NB4 (cell line): ENCODE measurements at regions not wholly inside any gene's neighbourhood (a gene's known extent, or its start where the extent isn't known, plus 50 kb on each side); places are given as distances from the start of the nearest gene placed in this dataset.

Experiments
- DNase-seq: peaks from one replicate; pipeline ENCODE4 v3.0.0; 2010; ENCODE audit warnings: low read depth
- H3K4me3 ChIP-seq: one replicate; pipeline ENCODE4 v1.5.1; 2011; ENCODE audit warnings: mild to moderate bottlenecking, low read depth, low read length, moderate library complexity
- CTCF ChIP-seq: IDR thresholded peaks from one replicate; pipeline ENCODE4 v1.5.1; 2012; ENCODE audit warnings: low read depth, low read length
- MAX ChIP-seq: IDR thresholded peaks from 2 replicates; pipeline ENCODE4 v1.6.1; 2011; ENCODE audit warnings: low read depth, low read length
- MYC ChIP-seq: IDR thresholded peaks from 2 replicates; pipeline ENCODE4 v1.6.1; 2011; ENCODE audit warnings: low read depth, low read length
- POLR2A ChIP-seq: IDR thresholded peaks from 2 replicates; pipeline ENCODE4 v1.6.1; 2011; ENCODE audit warnings: mild to moderate bottlenecking; ENCODE audit not compliant: insufficient read length; ENCODE audit errors: extremely low read depth

GRCh38 chr3:64848822-64849221 lies 161.0 kb upstream of the ADAMTS9 start:
- no peak overlapping the region for H3K4me3 ChIP-seq
- TF ChIP-seq CTCF (no peak), MAX (no peak), POLR2A (no peak), MYC (no peak)
- DNase-seq: no peak

GRCh38 chr3:64848127-64848800 lies 160.5 kb upstream of the ADAMTS9 start:
- TF ChIP-seq MAX (no peak), POLR2A (no peak), CTCF (no peak), MYC (no peak)
- no peak overlapping the region for H3K4me3 ChIP-seq
- DNase-seq: no peak

GRCh38 chr3:64844558-64844957 lies 156.8 kb upstream of the ADAMTS9 start:
- no peak for DNase-seq
- TF ChIP-seq MYC: no peak
- no peak for TF ChIP-seq CTCF
- no peak for TF ChIP-seq MAX
- TF ChIP-seq POLR2A: no peak
- no peak overlapping the region for H3K4me3 ChIP-seq

- peak; percentile 4 for DNase-seq
- no peak overlapping the region for H3K4me3 ChIP-seq
- TF ChIP-seq MAX (no peak), CTCF (no peak), POLR2A (no peak), MYC (no peak)
Observed at GRCh38 chr3:64837986-64838735, 150.4 kb upstream of the ADAMTS9 start.

GRCh38 chr3:64837126-64837738 lies 149.4 kb upstream of the ADAMTS9 start:
- no peak for DNase-seq
- TF ChIP-seq MAX (no peak), CTCF (no peak), MYC (no peak), POLR2A (no peak)
- no peak overlapping the region for H3K4me3 ChIP-seq
